ENCODE measurements at regions not wholly inside any gene's neighbourhood (a gene's known extent, or its start where the extent isn't known, plus 50 kb on each side); places are given as distances from the start of the nearest gene placed in this dataset.

GRCh38 chr9:26565118-26565517 is 327.5 kb downstream of the CAAP1 start:
- CTCF ChIA-PET, result no interaction called here
- H3K9me3 ChIP-seq (ENCODE audit: control insufficient read depth, insufficient read depth, low read length), result no peaks in the 10 kb centered on the region
- H3K4me3 ChIP-seq (ENCODE audit: low read depth, low read length), result no peak overlapping the region
- no peak for TF ChIP-seq CTCF (IDR thresholded peaks at IDR 0.05; ENCODE audit: low read depth, low read length)
- POLR2A ChIA-PET, result no interaction called here
- no peak overlapping the region for H3K27ac ChIP-seq (ENCODE audit: low read depth, low read length)
- H3K27me3 ChIP-seq (ENCODE audit: control insufficient read depth, insufficient read depth, low read length), result no peaks in the 10 kb centered on the region
- DNase-seq (ENCODE audit: low read depth, low spot score), result no peak

- H3K9me3 ChIP-seq (ENCODE audit: control insufficient read depth, insufficient read depth, low read length), result no peaks in the 10 kb centered on the region
- POLR2A ChIA-PET, result no interaction called here
- no peak overlapping the region for H3K27ac ChIP-seq (ENCODE audit: low read depth, low read length)
- CTCF ChIA-PET, result no interaction called here
- no peak for DNase-seq (ENCODE audit: low read depth, low spot score)
- H3K4me3 ChIP-seq (ENCODE audit: low read depth, low read length), result no peak overlapping the region
- no peaks in the 10 kb centered on the region for H3K27me3 ChIP-seq (ENCODE audit: control insufficient read depth, insufficient read depth, low read length)
- no peak for TF ChIP-seq CTCF (IDR thresholded peaks at IDR 0.05; ENCODE audit: low read depth, low read length)
Measured at GRCh38 chr9:26562338-26562737, 330.3 kb downstream of the CAAP1 start.

GRCh38 chr9:26561928-26562327 is 330.7 kb downstream of the CAAP1 start:
- Histone ChIP-seq H3K27me3 (ENCODE audit: control insufficient read depth, insufficient read depth, low read length) (no peaks in the 10 kb centered on the region), H3K4me3 (ENCODE audit: low read depth, low read length) (no peak overlapping the region), H3K27ac (ENCODE audit: low read depth, low read length) (no peak overlapping the region), H3K9me3 (ENCODE audit: control insufficient read depth, insufficient read depth, low read length) (no peaks in the 10 kb centered on the region)
- ChIA-PET POLR2A (no interaction called here), CTCF (no interaction called here)
- DNase-seq (ENCODE audit: low read depth, low spot score), result no peak
- no peak for TF ChIP-seq CTCF (IDR thresholded peaks at IDR 0.05; ENCODE audit: low read depth, low read length)

GRCh38 chr9:26559506-26559905 is 333.1 kb downstream of the CAAP1 start:
- CTCF ChIA-PET, result no interaction called here
- H3K9me3 ChIP-seq (ENCODE audit: control insufficient read depth, insufficient read depth, low read length), result no peaks in the 10 kb centered on the region
- TF ChIP-seq CTCF (IDR thresholded peaks at IDR 0.05; ENCODE audit: low read depth, low read length), result no peak

GRCh38 chr9:26551971-26552370 is 340.6 kb downstream of the CAAP1 start:
- H3K27me3 ChIP-seq (ENCODE audit: control insufficient read depth, insufficient read depth, low read length), result no peaks in the 10 kb centered on the region
- H3K27ac ChIP-seq (ENCODE audit: low read depth, low read length), result no peak overlapping the region
- no peak for DNase-seq (ENCODE audit: low read depth, low spot score)
- POLR2A ChIA-PET, result no interaction called here
- TF ChIP-seq CTCF (IDR thresholded peaks at IDR 0.05; ENCODE audit: low read depth, low read length), result no peak
- CTCF ChIA-PET, result no interaction called here
- peaks cover 4% of the 10 kb centered on the region; the same call in 1 of the 2 replicates for H3K9me3 ChIP-seq (ENCODE audit: control insufficient read depth, insufficient read depth, low read length)
- H3K4me3 ChIP-seq (ENCODE audit: low read depth, low read length), result no peak overlapping the region

More at GRCh38 chr9:26559506-26559905, 333.1 kb downstream of the CAAP1 start:
- Histone ChIP-seq H3K27me3 (ENCODE audit: control insufficient read depth, insufficient read depth, low read length) (no peaks in the 10 kb centered on the region), H3K4me3 (ENCODE audit: low read depth, low read length) (no peak overlapping the region), H3K27ac (ENCODE audit: low read depth, low read length) (no peak overlapping the region)
- POLR2A ChIA-PET, result no interaction called here
- no peak for DNase-seq (ENCODE audit: low read depth, low spot score)

Data from AG04450 (cell line).